Activated CD4-positive, alpha-beta T cell treated with anti-CD3 and anti-CD28 coated beads, Interleukin-2, amount 10 ng/mL, durations not matched to agents 7 days and 5 days (primary cell): ENCODE measurements at regions not wholly inside any gene's neighbourhood (a gene's known extent, or its start where the extent isn't known, plus 50 kb on each side); places are given as distances from the start of the nearest gene placed in this dataset.

Source experiments
- CTCF ChIA-PET: fragments of 350-600 bp; sonication (Branson Sonifier 250); formaldehyde crosslinking; loops from one replicate; lab custom pipeline; 2021; ENCODE audit warnings: antibody characterized with exemption; lab: Charles Lee
- POLR2A ChIA-PET: fragments of 350-600 bp; sonication (Branson Sonifier 250); formaldehyde crosslinking; loops from one replicate; lab custom pipeline; 2021; ENCODE audit warnings: antibody characterized with exemption; lab: Charles Lee
- DNase-seq: peaks from one replicate; pipeline ENCODE4 v3.0.0-alpha.2; 2020
- H3K27ac Mint-ChIP-seq: one replicate; pipeline ENCODE4 v1.8.0; 2021; ENCODE audit warnings: mild to moderate bottlenecking, moderate library complexity, mixed read lengths
- H3K27me3 Mint-ChIP-seq: one replicate; pipeline ENCODE4 v1.8.0; 2021; ENCODE audit warnings: mixed read lengths
- H3K36me3 Mint-ChIP-seq: one replicate; pipeline ENCODE4 v1.8.0; 2021; ENCODE audit warnings: low read depth, mixed read lengths
- H3K4me1 Mint-ChIP-seq: one replicate; pipeline ENCODE4 v1.8.0; 2021; ENCODE audit warnings: mixed read lengths
- H3K4me3 Mint-ChIP-seq: one replicate; pipeline ENCODE4 v1.8.0; 2021; ENCODE audit warnings: mild to moderate bottlenecking, moderate library complexity, mixed read lengths
- H3K9me3 Mint-ChIP-seq: one replicate; pipeline ENCODE4 v1.8.0; 2021; ENCODE audit warnings: mixed read lengths

GRCh38 chr5:54829102-54829501 is 156.3 kb downstream of the ESM1 start:
- no peaks in the 10 kb centered on the region for H3K9me3 Mint-ChIP-seq
- ChIA-PET POLR2A (no interaction called here), CTCF (interaction anchor here (0.8 kb wide), 1 partner anchor 312 kb away, joined by 4 read pairs; no protein-coding TSS in a partner anchor)
- H3K4me1 Mint-ChIP-seq, result peaks cover 6% of the 10 kb centered on the region
- H3K27ac Mint-ChIP-seq, result no peak overlapping the region
- peaks cover 16% of the 10 kb centered on the region for H3K27me3 Mint-ChIP-seq
- no peak for DNase-seq
- no peaks in the 10 kb centered on the region for H3K36me3 Mint-ChIP-seq
- H3K4me3 Mint-ChIP-seq, result no peak overlapping the region

DNA sequence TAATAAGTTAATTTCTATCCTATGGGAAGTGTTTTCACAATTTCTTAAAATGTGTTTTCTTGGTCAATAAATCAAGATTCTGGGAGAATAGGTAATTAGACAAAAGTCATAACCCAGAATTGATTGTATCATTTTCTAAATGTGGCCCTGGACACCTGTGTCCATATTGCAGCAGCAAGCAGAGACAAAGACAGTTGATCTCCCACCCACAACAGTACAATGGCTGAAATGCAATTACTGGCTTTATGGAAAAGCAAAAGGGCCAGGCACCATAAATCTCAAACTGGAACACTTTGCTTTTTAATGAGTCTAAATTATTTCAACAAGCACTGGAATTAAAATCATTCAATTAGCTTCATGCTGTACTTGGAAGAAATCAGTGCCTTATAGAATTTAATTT is 157.2 kb downstream of the ESM1 start:
- H3K4me1 Mint-ChIP-seq, result peaks cover 3% of the 10 kb centered on the region
- POLR2A ChIA-PET, result no interaction called here
- peaks cover 16% of the 10 kb centered on the region for H3K27me3 Mint-ChIP-seq
- H3K9me3 Mint-ChIP-seq, result no peaks in the 10 kb centered on the region
- DNase-seq, result no peak
- no peak overlapping the region for H3K4me3 Mint-ChIP-seq
- no peak overlapping the region for H3K27ac Mint-ChIP-seq
- no peaks in the 10 kb centered on the region for H3K36me3 Mint-ChIP-seq
- CTCF ChIA-PET, result interaction anchor here (0.8 kb wide), 1 partner anchor 312 kb away, joined by 4 read pairs; no protein-coding TSS in a partner anchor

GRCh38 chr5:54825005-54825404 is 160.4 kb downstream of the ESM1 start:
- no peaks in the 10 kb centered on the region for H3K36me3 Mint-ChIP-seq
- H3K27ac Mint-ChIP-seq, result no peak overlapping the region
- ChIA-PET CTCF (interaction anchor here (1.0 kb wide), 1 partner anchor 20 kb away, joined by 3 read pairs; no protein-coding TSS in a partner anchor), POLR2A (no interaction called here)
- no peak overlapping the region for H3K4me3 Mint-ChIP-seq
- H3K27me3 Mint-ChIP-seq, result peaks cover 20% of the 10 kb centered on the region
- DNase-seq, result no peak
- no peaks in the 10 kb centered on the region for H3K9me3 Mint-ChIP-seq
- no peaks in the 10 kb centered on the region for H3K4me1 Mint-ChIP-seq

DNA sequence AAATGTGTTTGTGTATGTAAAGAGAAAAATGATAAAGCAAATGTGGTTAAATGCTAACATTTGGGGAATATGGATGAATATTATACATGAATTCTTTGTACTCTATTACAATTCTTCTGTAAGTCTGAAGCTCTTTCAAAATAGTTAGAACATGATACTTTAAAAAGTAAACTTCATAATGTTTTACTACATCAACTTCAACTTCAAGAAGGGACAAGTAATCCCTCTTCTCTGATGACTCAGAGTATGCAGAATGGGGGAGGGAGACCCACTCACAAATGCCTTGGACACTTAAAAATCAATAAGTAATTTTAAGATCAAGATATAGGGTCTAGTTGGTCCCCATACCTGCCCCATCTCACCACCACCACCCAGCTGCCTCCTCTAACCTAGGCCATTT is 162.4 kb downstream of the ESM1 start:
- Mint-ChIP-seq H3K4me1 (no peaks in the 10 kb centered on the region), H3K36me3 (peaks cover 1% of the 10 kb centered on the region), H3K27ac (no peak overlapping the region), H3K9me3 (no peaks in the 10 kb centered on the region), H3K27me3 (peaks cover 20% of the 10 kb centered on the region), H3K4me3 (no peak overlapping the region)
- no peak for DNase-seq
- POLR2A ChIA-PET, result no interaction called here
- CTCF ChIA-PET, result no interaction called here

DNA sequence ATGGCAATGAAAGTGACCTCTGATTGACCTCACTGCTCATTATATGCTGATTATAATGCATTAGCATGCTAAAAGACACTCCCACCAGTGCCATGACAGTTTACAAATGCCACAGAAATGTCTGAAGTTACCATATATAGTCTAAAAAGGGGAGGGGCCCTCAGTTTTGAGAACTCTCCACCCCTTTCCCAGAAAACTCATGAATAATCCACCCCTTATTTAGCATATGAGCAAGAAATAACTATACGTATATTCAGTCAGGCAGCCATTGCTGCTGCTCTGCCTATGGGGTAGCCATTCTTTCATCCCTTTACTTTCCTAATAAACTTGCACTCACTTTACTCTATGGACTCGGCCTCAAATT is 163.1 kb downstream of the ESM1 start:
- H3K27me3 Mint-ChIP-seq, result peaks cover 20% of the 10 kb centered on the region
- CTCF ChIA-PET, result no interaction called here
- H3K9me3 Mint-ChIP-seq, result no peaks in the 10 kb centered on the region
- no peak for DNase-seq
- peaks cover 1% of the 10 kb centered on the region for H3K36me3 Mint-ChIP-seq
- POLR2A ChIA-PET, result no interaction called here
- no peak overlapping the region for H3K4me3 Mint-ChIP-seq
- H3K27ac Mint-ChIP-seq, result no peak overlapping the region
- H3K4me1 Mint-ChIP-seq, result no peaks in the 10 kb centered on the region

- H3K36me3 Mint-ChIP-seq, result peaks cover 1% of the 10 kb centered on the region
- DNase-seq, result no peak
- ChIA-PET POLR2A (no interaction called here), CTCF (interaction anchor here (0.9 to 1.7 kb wide), 5 partner anchors 9 to 26 kb away, joined by 3 to 6 read pairs (median 3); no protein-coding TSS in a partner anchor)
- no peak overlapping the region for H3K27ac Mint-ChIP-seq
- H3K27me3 Mint-ChIP-seq, result peaks cover 20% of the 10 kb centered on the region
- H3K4me1 Mint-ChIP-seq, result no peaks in the 10 kb centered on the region
- H3K9me3 Mint-ChIP-seq, result no peaks in the 10 kb centered on the region
- H3K4me3 Mint-ChIP-seq, result no peak overlapping the region
Observed at GRCh38 chr5:54821445-54822323, 163.7 kb downstream of the ESM1 start.

DNA sequence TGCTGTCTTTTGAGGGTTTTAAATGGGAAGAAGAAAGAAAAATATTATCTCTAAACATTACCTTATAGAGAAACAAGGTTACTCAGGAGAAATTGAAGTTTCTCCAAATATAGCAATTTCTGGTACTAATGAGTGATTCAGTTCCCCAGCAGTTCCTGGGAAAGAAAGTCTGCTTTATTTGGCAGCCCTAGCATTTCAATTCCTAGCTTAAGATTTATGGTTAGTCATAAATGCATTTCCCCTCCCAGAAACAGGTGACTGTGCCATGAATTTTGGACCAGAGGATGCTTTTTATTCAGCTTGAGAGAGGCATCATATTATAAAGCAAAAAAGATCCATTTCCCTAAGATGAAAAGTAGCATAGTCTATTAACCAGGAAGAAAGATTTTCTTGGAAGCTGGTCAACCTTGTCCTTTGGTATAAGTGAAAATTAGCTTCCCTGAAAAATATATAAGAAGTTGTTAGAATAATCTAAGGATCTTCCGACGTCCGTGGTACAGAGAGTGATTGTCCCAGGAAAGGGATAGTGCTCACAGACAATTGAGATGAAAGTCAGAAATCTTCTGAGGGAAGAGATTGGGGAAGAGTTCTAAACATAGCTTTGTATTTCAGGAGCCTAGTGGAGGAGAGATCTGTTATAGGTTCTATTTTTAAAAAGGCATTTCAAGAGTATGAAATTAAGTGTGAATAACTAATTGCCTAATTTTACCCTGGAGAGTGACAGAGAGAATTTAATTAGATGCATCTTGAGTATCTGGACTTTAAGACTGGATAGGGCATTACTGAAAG is 164.9 kb downstream of the ESM1 start:
- ChIA-PET POLR2A (no interaction called here), CTCF (interaction anchor here (0.6 to 1.7 kb wide), 7 partner anchors 9 to 246 kb away, joined by 3 to 6 read pairs (median 3); no protein-coding TSS in a partner anchor)
- Mint-ChIP-seq H3K27ac (no peak overlapping the region), H3K4me1 (no peaks in the 10 kb centered on the region), H3K4me3 (no peak overlapping the region), H3K27me3 (peaks cover 23% of the 10 kb centered on the region), H3K36me3 (peaks cover 1% of the 10 kb centered on the region), H3K9me3 (no peaks in the 10 kb centered on the region)
- DNase-seq, result no peak

- no peak overlapping the region for H3K4me3 Mint-ChIP-seq
- H3K27me3 Mint-ChIP-seq, result peaks cover 4% of the 10 kb centered on the region
- H3K9me3 Mint-ChIP-seq, result peaks cover 9% of the 10 kb centered on the region
- CTCF ChIA-PET, result interaction anchor here (1.0 kb wide), 1 partner anchor 49 kb away, joined by 3 read pairs; no protein-coding TSS in a partner anchor
- no peak for DNase-seq
- no peaks in the 10 kb centered on the region for H3K36me3 Mint-ChIP-seq
- POLR2A ChIA-PET, result no interaction called here
- no peak overlapping the region for H3K27ac Mint-ChIP-seq
- H3K4me1 Mint-ChIP-seq, result no peaks in the 10 kb centered on the region
Observed at GRCh38 chr5:54807421-54807820, 178.0 kb downstream of the ESM1 start.

- Mint-ChIP-seq H3K27me3 (no peaks in the 10 kb centered on the region), H3K4me1 (peaks cover 2% of the 10 kb centered on the region), H3K9me3 (peaks cover 4% of the 10 kb centered on the region), H3K36me3 (no peaks in the 10 kb centered on the region), H3K4me3 (no peak overlapping the region), H3K27ac (no peak overlapping the region)
- CTCF ChIA-PET, result no interaction called here
- POLR2A ChIA-PET, result no interaction called here
- no peak for DNase-seq
Observed at GRCh38 chr5:54804521-54804920, 180.9 kb downstream of the ESM1 start.

- Mint-ChIP-seq H3K4me1 (peaks cover 2% of the 10 kb centered on the region), H3K27ac (no peak overlapping the region), H3K36me3 (no peaks in the 10 kb centered on the region), H3K4me3 (no peak overlapping the region), H3K27me3 (no peaks in the 10 kb centered on the region), H3K9me3 (peaks cover 4% of the 10 kb centered on the region)
- CTCF ChIA-PET, result no interaction called here
- DNase-seq, result no peak
- POLR2A ChIA-PET, result no interaction called here
Observed at GRCh38 chr5:54804086-54804485, 181.3 kb downstream of the ESM1 start.

GRCh38 chr5:54803471-54804011 is 181.9 kb downstream of the ESM1 start:
- ChIA-PET CTCF (no interaction called here), POLR2A (no interaction called here)
- no peak for DNase-seq
- Mint-ChIP-seq H3K9me3 (peaks cover 1% of the 10 kb centered on the region), H3K36me3 (no peaks in the 10 kb centered on the region), H3K4me1 (peaks cover 2% of the 10 kb centered on the region), H3K4me3 (no peak overlapping the region), H3K27me3 (no peaks in the 10 kb centered on the region), H3K27ac (no peak overlapping the region)

DNA sequence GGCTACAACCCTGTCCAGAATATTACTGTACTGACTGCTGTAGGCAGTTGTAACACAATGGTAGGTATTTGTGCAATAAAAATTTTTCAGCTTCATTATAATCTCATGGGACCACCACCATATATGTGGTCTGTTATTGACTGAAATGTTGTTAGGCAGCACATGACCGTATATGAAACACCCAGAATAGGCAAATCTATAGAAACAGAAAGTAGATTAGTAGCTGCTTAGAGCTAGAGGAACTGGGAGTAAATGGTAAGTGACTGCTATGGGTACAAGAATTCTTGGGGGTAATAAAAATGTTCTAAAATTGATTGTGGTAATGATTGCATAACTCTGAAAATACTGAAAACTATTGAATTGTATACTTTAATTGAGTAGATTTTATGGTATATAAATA is 185.7 kb downstream of the ESM1 start:
- H3K36me3 Mint-ChIP-seq, result peaks cover 5% of the 10 kb centered on the region
- ChIA-PET POLR2A (no interaction called here), CTCF (no interaction called here)
- no peak for DNase-seq
- H3K27ac Mint-ChIP-seq, result no peak overlapping the region
- no peak overlapping the region for H3K4me3 Mint-ChIP-seq
- H3K9me3 Mint-ChIP-seq, result no peaks in the 10 kb centered on the region
- peaks cover 8% of the 10 kb centered on the region for H3K4me1 Mint-ChIP-seq
- peaks cover 12% of the 10 kb centered on the region for H3K27me3 Mint-ChIP-seq
